Omental fat pad (tissue), 3 donors: ENCODE measurements at regions not wholly inside any gene's neighbourhood (a gene's known extent, or its start where the extent isn't known, plus 50 kb on each side); places are given as distances from the start of the nearest gene placed in this dataset.

Source experiments
- ATAC-seq: fragments of 150-250 bp; one replicate; pipeline ENCODE4 v1.9.1; 2016; ENCODE audit warnings: mild to moderate bottlenecking, moderate library complexity; ENCODE audit not compliant: low FRiP score
- DNase-seq: peaks from one replicate; pipeline ENCODE4 v3.0.0-alpha.2; 2019; ENCODE audit warnings: low spot score
- TF ChIP-seq, protein P1 (sequence below), 3 donors: fragments of 450-650 bp; IDR thresholded peaks; one replicate each; pipeline ENCODE4 v1.5.1; 2016 to 2017; ENCODE audit warnings: antibody characterized with exemption in 3 of 3, mild to moderate bottlenecking in 3 of 3, moderate library complexity in 2 of 3

GRCh38 chr1:58430421-58431275, 115.9 kb downstream of the OMA1 start:
- DNase-seq: no peak
- TF ChIP-seq, protein P1, sequence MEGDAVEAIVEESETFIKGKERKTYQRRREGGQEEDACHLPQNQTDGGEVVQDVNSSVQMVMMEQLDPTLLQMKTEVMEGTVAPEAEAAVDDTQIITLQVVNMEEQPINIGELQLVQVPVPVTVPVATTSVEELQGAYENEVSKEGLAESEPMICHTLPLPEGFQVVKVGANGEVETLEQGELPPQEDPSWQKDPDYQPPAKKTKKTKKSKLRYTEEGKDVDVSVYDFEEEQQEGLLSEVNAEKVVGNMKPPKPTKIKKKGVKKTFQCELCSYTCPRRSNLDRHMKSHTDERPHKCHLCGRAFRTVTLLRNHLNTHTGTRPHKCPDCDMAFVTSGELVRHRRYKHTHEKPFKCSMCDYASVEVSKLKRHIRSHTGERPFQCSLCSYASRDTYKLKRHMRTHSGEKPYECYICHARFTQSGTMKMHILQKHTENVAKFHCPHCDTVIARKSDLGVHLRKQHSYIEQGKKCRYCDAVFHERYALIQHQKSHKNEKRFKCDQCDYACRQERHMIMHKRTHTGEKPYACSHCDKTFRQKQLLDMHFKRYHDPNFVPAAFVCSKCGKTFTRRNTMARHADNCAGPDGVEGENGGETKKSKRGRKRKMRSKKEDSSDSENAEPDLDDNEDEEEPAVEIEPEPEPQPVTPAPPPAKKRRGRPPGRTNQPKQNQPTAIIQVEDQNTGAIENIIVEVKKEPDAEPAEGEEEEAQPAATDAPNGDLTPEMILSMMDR (IDR thresholded peaks at IDR 0.05): no peak

GRCh38 chr1:58426918-58427317, 119.6 kb downstream of the OMA1 start:
- TF ChIP-seq, protein P1 (IDR thresholded peaks at IDR 0.05): no peak
- ATAC-seq: no peak
- no peak for DNase-seq

More at GRCh38 chr1:58430421-58431275, 115.9 kb downstream of the OMA1 start:
- no peak for ATAC-seq

DNA sequence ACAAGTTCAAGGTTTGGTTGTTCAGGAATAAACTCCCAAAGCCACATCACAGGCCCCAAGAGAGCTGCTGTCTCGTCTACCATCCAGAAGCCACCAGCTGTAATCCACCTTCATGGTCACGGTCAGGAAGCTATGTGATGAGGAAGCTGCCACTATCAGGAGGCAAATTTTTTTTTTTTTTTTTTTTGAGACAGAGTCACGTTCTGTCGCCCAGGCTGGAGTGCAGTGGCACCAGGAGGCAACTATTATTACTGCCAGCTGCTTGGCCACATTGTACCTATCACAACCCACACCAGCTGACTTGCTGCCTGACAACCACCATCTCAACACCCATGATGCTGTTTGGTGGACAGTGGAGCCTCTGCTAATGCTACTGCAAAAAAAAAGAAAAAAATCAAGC, 124.1 kb downstream of the OMA1 start:
- TF ChIP-seq, protein P1 (IDR thresholded peaks at IDR 0.05): no peak
- ATAC-seq (no peak), DNase-seq (no peak)

GRCh38 chr1:58418283-58419228, 128.0 kb downstream of the OMA1 start:
- no peak for DNase-seq
- TF ChIP-seq, protein P1 (IDR thresholded peaks at IDR 0.05): no peak
- ATAC-seq: no peak

GRCh38 chr1:58412071-58412580, 134.4 kb downstream of the OMA1 start:
- ATAC-seq: peak; percentile 40

DNA sequence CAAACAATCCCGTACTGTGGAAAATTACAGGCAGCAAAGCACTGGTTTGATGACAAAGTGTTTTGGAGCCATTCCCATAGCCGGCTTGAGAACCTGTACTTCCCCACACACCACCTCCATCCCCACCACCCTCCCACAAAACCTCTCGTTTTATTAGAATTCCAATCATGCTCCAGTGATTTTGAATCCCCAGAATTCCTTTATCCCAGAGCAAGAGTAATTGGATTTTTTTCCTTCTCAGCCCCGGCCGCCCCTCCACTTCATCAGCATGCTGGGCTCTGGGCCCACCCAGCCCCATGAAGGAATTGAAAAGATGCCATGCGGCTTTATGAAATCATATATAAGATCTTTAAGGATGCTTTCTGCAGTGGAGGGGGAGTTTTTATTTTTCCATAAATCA, 136.6 kb downstream of the OMA1 start:
- no peak for DNase-seq
- no peak for ATAC-seq

More at GRCh38 chr1:58412071-58412580, 134.4 kb downstream of the OMA1 start:
- TF ChIP-seq, protein P1 (IDR thresholded peaks at IDR 0.05): no peak
- no peak for DNase-seq

More for the DNA sequence above, 136.6 kb downstream of the OMA1 start:
- TF ChIP-seq, protein P1 (IDR thresholded peaks at IDR 0.05): no peak
